NCI-H146 (cell line): ENCODE measurements at regions not wholly inside any gene's neighbourhood (a gene's known extent, or its start where the extent isn't known, plus 50 kb on each side); places are given as distances from the start of the nearest gene placed in this dataset.
A peak's percentile ranks its signal among the peaks of the same experiment; 100 is the strongest.

ENCODE experiments used
- DNase-seq: peaks from one replicate; lab custom pipeline; 2025; lab: John Stamatoyannopoulos, UW

DNA sequence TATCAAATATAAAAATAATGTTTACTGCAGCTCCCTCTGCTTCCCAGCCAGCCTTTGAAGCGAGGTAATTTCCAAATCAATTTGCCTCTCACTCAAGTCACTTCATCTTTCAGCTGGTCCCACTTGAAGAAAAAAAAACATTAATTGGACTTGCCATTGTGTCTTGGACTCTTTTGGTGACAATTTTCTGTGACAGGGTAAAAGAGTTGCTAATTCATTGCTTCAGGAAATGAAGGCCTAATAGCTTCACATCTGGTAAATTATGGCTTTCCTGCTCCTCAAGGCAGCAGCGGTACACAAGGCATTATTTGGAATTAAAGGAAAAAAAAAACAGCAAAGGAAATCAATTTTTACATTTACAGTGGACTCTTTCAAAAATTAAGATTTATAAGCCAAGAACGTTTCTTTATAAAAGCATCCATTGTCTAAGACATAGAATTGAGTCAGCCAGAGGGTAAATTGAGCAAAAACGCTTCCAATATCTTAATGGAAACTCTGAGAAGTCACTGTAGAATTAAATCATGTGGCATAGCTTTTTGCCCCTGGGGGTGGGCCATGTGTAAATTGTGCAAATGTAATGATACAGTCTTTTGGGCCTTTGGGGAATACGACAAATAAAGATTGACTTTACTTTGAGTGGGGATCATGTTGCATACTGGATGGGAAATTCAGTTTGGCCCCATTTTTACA, 102.5 kb downstream of the LYPLAL1 start:
- DNase-seq, result no peak

DNA sequence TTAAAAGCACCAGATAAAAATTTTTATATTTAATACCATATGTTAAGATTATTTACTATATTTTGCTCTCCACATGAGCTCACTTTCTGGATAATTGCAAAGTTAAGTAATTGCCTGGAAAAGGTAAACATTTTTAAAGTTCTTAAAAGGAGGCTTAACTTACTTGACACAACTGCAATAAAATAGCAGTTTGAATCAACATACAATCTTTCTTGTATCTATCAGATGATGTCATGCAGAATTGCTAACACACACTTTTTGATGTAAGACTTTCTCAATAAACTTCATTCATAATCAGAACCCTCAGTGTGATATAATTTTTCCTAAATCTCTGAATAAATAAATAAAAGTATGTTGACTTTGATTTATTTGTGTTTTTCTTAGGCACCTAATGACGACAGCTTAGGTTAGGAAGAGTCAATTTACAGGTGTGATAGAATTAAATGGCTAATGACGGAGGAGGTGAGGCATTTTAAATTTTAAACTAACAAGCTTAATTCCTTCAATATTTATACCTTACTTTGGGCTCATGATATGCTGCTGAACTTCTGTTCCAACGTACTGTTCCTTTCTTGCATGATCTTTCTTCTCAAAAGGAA, 99.5 kb downstream of the LYPLAL1 start:
- DNase-seq, result no peak

DNA sequence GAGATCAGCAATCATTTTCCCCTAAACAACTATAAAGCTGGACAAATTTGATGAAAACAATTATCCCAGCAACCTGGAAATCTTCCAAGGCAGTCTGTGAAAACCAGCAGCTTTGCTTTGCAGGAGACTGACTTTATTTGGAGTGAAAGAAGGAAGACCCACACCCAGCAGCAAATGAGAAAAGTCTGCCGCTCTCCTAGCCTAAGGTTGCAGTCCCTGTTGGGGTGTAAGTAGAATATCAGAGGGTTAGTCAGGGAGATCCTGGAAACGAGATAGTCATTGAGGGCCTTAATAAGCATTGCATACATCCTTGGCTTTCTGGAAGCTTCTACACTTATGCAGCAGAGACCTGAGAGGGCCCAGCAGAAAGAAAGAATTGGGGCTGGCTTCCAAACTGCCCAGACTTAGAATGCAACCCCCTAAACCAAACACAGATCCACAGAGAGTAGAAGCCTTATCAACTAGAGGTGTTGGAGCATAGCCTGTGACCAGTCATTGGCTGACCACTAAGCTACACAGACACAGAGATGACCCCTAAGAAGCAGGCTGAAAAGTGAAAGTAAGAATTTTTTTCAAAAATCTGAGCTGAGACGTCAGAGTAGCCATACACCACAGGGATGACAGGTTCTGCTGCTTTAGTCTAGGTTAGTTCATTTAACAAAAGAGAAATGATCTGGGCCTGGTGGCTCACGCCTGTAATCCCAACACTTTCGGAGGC, 98.3 kb downstream of the LYPLAL1 start:
- DNase-seq, result no peak

DNA sequence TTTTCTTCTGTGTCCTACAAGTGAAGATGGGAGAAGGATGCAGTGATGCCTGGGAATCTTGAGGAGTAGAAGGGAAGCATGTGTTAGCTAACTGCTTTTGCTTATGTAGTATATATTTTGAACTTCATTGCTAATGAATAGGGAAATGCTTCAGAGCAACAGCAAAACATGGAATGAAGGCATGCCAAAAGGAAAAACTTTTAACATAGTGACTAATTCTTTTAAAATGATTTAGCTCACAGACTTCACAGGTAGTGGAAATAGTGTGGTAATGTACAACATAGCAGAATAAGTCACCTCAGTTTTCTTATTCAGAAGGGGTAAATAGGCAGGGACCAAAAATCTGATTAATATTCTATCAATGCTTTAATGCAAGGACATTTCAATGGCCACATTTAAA, 95.5 kb downstream of the LYPLAL1 start:
- no peak for DNase-seq

DNA sequence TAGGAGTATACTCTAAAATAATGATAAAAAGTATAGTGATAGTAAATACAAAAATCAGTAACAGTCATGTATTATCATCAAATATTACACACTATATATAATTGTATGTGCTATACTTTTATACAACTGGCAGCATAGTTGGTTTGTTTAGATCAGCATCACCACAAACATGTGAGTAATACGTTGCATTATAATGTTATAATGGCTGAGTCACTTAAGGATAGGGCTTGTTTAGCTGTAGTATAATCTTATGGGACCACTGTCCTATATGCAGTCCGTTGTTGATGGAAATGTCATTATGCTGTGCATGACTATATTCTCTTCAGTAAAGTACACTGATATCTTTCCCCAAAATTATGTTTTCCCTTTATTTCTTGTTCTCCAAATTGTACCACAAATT, 92.8 kb downstream of the LYPLAL1 start:
- no peak for DNase-seq

DNA sequence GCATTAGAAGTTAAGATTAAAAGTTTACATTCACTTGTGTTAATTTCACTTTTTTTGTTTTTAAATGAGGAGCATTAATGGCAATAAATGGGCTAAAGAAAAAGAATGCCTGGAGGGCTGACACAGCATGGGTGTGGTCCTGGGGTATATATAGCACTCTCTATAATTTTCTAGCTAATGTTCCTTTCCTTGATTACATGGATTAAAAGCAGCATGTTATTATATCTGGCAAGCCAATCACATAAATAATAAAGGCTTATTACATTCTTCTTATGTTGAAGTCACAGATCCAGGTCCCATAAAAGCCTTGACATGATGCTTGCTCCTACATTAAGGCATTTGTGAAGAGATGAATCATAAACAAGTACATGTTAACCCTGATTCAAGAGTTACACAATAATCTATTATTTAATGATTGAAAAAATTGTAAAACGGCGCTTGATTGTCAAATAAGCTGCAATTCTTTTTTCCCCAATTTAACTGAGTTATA, 91.4 kb downstream of the LYPLAL1 start:
- peak; percentile 51 for DNase-seq

DNA sequence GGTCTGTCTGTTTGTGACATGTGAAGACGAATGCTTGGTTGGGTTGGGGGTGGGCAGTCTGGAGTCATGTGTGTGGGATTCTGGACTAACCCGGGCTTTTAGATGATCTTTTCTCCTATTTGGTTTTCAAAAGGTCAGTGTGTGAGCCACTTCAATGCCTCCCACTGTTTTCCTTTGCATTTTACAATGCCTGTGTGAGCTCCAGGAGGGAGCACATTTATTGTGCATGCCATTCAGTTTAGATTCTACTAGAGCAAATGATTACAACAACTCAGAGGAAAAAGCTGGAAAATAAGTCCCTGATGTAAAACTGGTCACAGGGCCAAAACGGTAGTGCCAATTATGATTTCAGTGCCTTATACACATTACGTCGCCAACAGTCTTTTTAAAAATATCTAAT, 90.9 kb downstream of the LYPLAL1 start:
- peak; percentile 86 for DNase-seq
